NCI-H2029 treated with DMSO at 0.1 percent for 48 hours (cell line): ENCODE measurements at regions not wholly inside any gene's neighbourhood (a gene's known extent, or its start where the extent isn't known, plus 50 kb on each side); places are given as distances from the start of the nearest gene placed in this dataset.
A peak's percentile ranks its signal among the peaks of the same experiment; 100 is the strongest.

ENCODE experiments used
- DNase-seq: peaks from one replicate; lab custom pipeline; 2025; lab: John Stamatoyannopoulos, UW

DNA sequence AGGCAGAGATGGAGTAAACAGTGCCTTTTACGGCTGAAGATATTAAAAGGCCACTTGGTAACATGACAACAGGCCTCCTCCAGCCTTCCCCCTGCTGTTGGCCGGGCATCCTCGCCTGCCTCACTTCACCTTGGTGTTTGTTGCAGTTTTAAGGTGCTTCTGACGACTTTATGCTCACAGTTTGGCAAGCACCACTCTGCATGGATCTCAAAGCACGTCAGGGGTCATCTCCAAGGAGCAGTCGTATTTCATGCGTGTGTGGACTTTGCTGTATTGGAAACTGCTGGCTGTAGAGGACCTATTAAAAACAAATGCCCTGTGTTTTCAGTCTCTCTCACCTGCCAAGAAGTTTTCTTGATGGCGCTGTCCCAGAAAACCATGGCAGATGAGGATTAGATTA lies 483.1 kb downstream of the RPS24 start:
- no peak for DNase-seq

DNA sequence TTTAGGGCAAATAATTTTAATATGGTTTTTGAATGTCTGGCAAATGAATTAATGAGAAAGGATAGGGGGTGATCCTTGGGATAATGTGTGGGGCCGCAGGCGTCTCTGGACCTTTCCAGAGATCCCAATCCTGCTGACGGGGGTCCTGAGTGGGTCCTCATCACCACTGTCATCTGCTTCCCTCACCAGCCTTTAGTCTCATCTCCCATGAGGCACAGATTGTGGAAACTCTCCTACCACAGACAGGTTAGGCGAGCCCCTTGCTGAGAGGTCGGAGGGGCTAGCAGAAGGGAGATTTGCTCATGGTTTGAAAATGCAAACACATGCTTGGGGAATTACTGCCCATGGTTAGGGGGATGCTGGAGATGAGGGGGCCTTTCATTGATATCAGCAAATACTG lies 484.6 kb downstream of the RPS24 start:
- DNase-seq: no peak

DNA sequence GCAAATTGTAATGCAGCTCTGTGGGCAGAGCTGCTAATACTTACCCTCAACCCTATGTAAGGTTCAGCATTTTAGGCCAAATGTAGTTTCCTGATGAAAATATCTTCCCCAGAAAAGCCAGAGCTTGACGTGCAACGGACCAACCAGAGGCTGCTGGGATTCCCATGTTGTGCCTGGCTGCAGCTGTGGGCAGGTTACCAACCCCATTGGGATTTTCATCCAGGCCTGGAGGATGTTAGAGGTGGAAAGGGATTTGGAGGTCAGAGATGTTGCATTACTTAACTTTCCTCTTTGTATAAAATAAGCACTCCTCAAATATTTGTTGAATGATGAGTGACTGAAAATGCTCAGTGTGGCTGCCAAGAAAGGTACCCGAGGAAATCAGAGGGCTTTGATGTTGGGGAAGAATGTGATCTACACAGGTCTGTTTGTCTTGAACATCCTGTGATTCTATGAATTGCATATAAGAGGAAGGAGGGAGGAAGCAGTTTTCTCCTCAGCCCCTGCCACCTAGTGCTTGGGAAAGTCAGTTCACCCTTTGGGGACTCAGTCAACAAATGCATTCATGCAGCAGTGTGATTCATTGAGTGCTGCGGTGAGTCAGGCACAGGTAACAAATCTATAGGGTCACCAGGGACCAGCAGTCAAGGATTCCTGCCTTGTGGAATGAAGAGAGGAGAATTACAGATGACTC lies 487.2 kb downstream of the RPS24 start:
- no peak for DNase-seq

DNA sequence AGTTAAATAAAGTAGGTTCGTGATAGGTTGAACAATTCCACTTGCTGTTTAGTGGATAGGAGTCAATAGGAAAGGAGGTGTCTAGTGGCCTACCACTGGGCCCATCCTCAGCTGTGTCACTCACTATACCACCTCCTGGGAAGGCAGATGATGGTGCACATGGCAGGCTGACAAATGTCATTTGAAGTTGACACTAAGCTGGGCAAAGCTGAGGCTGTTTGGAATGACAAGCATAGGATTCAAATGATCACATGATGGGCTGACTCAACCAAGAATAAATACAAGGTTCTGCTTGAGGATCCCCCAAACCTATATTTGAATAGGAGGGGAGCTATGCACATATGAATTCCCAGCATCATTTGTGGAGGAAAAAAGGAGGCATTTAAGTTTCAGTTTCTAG lies 489.8 kb downstream of the RPS24 start:
- no peak for DNase-seq

DNA sequence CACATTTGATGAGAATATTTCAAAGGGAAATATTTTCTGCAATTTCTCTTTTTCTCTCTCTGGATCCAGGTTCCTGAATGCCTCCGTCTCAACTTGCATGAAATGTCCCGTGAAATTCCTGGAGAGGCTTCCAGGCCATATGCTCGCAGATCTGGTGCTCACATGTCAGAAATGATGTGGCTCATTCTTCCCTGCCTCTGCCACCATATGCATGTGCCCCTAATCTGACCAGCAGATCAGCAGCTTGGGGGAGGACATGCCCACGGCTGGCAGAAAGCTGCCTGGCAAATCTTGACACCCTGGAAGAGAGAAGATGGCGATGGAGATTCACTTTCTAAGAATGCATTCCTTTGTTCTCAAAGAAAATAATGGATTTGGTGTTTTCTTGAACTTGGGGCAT lies 490.7 kb downstream of the RPS24 start:
- DNase-seq: no peak

DNA sequence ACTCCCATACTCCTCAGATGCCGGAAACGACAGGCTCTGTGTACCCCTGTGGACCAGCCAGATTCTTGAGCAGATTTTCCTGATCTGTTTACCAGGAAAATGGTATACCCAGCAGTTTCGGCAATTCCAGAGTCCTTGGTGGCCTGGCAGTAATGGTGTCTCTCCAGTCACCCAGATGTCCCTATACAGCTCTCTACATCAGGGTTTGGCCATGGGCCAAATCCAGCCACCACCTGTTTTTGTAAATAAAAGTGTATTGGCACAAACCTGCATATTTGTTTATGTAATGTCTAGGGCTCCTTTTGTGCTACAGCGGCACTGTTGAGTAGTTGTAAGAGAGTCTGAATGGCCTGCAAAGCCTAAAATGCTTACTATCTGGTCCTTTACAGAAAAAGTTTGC lies 491.3 kb downstream of the RPS24 start:
- peak; percentile 37 for DNase-seq

DNA sequence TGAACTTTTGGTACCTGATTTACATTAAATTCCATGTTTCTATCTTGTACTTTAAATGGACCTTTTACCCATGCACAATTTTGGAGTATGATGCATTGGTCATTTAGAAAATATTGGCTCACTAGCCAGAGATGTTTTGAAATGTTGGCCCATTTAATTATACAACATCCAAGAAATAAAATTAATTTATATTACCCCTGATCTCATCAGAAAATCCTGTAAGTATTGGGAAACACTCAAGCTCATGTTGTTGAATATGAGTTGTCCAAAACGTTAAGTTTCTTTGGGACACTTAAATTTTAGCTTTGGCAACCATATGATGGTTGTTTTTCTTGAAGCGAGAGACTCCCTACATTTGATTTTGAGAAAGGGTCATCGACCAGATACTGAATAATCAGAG lies 492.7 kb downstream of the RPS24 start:
- DNase-seq: no peak

DNA sequence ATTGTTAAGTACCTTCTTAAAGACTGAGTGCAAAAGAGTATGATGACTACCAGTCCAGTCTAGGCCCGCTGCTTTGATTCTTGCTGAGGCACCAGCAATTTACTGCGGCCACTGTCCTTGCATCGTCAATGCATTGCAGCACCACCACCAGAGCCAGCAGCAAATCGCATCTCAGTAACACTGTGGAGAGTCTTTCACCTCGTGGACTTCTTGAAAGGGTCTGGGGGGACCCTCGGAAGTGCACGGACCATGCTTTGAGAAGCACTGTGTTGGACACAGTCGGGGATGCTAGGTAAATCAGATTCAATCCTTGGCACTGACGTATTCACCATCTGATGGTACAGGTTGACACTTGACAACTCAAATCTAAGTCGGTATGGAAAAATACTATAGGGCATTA lies 493.6 kb downstream of the RPS24 start:
- DNase-seq: no peak

DNA sequence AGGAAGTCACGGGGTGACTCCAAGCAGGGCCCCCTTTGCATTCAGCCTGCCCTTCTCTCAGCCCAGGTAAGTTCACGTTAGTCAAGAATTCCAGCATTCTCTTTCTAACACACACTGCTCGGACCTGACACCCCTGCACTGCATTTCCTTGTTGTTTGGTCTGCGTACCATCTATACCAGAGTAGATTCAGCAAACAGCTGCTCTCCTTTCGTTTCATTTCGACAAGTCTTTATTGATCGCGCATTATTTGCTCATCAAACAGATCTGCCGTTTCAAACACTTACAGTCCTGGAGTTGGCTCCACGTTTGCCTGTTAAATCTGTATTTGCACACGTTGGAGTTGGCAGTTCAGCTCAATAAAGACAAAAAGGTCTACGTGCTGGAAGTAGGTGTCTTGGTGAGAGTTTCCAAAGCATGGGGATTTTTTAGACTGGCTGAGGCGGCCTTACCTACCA lies 495.1 kb downstream of the RPS24 start:
- peak; percentile 76 for DNase-seq

DNA sequence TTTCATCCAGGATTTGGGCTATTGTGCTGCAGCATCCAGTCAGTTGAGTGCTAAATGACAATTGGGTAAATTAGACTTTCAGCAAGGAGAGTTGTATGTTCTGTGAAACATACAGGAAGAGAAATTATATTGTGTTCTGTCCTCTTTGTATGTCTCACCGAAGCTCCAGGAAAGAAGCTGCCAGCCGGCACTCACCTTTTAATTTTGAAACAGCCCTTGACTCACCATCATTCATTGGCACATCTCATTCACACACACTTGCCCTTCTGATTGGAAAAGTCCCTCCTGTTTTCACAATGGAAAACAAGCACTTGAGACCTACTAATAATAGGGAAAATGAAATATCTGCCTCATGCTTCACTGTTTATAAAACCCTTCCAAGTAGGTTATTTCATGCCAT lies 495.6 kb downstream of the RPS24 start:
- DNase-seq: peak; percentile 86

DNA sequence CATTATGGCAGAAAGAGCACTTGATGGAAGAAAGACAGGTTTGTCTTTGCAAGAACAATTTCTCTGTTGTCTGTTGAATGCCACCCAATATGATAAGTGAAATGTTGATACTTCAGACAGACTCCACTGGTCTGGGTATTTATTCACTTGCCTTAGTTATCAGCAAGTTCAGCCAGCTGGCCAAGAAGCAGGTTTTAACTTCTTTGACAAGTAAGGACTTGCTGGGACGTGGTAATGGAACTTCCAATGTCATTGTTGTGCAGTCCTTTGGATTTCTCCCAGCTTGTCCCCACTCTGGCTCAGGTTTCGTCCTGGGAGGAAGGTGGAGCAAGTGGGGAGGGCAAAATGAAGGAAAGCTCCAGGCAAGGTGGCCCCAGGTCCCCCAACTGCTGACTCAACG lies 497.4 kb downstream of the RPS24 start:
- no peak for DNase-seq

DNA sequence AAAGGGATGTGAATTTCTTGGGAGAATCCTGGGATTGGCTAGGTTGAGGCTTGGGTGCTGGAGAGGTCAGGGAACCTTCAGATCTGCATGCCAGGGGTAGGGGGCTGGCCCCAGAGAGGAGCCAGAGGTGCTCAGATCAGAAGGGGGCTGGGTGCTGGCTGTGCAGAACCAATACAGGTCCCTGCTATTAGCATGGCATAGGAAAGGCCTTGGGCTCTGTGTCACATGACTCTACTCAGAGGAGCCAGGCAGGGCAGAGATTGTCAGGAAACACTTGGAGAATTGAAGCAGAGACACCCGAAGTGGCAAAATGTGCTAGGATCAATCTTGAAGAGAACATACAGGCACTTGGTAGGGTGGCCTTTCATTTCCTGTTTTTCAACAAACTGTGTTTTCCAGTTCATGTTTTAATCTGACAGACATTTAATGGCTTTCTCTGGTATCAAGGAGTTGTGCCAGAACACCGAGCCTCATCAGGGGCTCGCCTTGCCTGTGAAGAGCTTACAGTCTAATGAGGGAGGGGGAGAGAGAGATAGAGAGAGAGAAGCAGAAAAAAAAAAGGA lies 498.9 kb downstream of the RPS24 start:
- DNase-seq: no peak

DNA sequence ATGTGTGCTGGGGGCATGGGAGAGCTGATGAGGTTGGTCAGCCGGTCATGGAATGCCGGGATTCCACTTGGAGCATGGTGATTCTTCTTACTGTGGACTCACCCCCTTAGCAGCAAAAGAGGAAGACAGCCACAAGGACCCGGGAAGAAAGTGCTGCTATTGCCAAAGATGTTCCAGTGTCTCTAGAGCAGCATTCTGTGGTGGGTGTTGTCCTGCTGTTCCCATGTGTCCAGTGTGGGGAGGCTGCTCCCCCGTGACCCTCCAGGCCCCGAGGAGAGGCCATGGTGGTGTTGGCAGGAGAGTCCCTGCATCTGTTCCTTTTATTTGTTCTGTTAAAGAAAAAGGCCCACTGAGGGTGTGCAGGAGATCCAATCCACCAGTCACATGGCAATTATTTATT lies 499.4 kb downstream of the RPS24 start:
- no peak for DNase-seq

DNA sequence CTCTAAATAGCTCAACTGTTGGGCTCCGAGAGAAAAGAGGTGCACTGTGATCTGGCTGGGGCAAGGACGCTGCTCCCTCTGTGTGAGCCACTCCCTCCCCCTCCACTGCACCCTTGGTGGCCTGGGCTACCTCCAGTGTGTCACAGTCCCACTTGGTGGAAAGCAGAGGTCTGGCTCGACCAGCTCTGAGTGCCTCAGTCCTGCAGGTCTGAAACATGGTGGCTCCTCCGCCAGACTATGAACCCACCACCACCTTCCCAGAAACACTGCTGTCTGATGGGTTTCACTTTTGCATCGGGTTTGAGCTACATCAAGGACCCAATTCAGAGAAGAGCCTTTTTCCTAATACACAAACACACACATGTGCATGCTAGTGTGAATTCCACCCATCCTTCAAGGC lies 500.1 kb downstream of the RPS24 start:
- no peak for DNase-seq

DNA sequence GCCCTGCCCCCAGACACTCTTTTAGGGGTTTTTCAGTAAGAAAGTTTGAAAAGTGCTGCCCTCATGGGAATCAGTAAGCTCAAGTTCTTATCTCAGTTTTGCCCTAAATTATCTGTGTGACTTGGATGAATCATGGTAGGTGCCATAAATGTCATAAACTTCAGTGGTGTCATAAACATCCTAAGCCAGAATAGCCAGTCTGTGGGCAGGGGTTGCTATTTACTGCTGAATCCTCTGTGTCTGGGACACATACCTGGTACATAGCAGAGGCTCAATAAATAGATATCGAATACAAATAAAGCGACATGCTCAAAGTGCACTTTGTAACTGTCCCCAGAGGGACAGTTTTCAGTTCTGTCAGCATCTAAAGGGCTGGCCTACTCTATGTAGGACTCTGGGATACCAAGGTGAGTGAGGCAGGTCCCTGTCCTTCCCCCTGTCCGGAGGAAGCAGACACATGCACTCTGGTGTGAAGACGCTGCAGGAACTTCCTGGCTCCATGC lies 502.1 kb downstream of the RPS24 start:
- DNase-seq: no peak

DNA sequence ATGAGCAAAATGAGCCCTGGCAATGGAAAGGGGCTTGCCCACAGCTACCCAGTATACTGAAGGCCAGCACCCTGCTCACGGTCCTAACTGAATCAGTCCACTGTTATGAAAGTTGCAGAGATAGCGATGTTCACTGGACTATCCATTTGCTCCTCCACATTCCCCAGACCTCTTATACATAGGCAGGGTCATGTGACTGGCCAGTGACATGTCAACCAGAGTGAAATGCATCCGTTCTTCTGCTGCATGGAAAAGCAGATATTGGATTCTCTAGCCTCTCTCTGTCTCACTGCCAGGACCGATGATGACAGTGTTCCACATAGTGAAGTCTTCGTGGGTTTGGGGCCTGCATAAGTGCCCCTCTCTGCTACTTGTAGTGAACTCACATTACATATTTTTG lies 503.4 kb downstream of the RPS24 start:
- DNase-seq: no peak

DNA sequence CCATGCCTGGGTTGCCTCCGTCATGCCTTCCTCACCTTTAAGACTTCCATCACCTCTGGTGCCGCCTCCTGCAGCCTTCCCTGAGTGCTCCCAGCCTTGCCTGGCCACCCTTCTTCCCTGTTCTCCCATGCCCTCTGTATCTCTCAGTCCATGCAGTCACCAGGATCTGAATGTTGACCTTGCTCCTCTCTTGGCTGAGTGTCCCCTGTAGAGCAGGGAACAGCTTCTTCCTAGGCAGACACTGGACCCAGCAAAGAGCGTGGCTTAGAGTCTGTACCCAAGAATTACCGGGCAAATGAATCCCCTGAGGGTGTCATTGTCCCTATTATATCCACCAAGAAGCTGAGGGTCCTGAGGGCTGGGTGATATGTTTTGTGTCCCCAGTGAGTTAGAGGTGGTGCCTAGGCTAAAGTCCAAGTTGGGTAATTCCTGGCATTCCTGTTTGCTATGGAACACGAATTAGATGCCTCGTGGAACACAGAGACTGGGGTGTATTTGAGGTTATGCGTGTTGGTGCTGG lies 505.6 kb downstream of the RPS24 start:
- DNase-seq: no peak

DNA sequence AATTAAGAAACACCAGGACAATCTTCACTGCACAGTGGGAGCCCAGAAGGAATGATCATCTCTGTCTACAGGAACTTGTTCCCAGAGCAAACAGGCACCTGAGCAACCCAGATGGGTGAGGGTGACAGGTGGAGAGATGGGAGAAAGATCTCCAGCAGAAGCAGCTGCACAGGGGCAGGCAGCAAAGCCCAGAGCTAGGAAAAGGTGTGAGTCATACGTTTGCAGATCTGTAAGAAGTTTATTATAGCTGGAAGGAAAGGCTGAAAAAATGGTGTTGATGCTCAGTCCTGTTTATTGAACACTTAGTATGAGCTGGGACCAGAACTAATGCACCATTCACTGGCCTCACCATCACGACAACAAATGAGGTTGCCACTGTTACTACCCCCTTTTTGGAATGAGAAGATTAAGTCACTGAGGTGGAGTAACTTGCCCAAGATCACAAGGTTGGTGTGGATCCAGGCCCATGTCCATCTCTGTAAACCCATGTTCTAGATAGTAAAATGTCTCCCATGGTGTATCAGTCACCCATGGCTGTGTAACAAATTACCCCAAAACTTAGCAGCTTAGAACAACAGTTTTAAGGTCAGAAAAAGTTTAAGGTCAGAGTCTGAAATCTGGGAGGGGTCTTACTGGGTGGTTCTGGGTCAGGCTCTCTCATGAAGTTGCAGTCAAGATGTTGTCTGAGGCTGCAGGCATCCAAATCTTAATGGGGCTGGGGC lies 506.9 kb downstream of the RPS24 start:
- no peak for DNase-seq

DNA sequence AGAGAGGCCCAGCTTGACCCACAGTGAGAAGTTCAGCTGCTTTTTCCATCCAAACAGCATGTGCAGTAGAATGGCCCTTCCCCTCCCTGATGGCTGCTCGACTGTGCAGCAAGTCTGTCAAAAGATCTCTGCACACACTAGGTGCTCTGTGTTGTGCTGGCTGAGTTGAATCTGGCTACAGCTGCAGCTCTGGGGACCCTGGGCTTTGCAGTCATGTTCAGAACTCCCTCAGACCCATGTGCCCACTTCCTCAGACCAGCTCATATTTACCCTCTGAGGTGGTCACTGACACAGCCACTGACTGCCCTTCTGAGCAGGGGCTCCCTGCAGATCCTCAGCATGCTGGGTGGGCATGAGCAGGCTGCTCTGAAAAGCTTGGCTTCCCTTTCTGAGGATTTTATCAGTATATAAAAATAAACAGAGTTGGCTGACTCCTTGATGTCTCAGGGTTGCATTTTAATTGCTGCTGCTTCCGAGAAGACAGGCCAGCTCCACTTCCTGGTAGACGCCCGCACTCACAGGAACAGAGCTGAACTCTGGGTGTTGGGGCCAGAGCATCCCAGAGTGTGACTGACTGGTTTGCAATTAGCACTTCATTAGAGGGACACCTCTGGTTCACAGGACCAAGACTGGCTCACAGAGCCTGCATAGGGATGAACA lies 507.9 kb downstream of the RPS24 start:
- DNase-seq: no peak

DNA sequence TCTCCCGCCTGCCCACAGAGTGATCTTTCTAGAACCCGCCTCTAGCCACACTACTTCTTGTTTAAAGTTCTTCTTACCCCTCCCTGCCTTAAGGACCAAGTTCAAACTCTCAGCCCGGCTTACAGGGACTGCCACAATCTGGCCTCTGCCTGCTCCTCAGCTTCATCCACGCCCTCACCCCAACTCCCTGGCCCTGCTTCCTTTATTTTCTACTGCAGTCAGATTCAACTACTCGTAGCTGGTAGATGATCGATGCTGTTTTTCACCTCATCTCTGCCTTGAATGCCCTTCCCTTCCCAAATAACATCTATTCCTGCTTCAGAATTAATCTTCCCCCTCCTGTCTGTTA lies 508.5 kb downstream of the RPS24 start:
- no peak for DNase-seq

DNA sequence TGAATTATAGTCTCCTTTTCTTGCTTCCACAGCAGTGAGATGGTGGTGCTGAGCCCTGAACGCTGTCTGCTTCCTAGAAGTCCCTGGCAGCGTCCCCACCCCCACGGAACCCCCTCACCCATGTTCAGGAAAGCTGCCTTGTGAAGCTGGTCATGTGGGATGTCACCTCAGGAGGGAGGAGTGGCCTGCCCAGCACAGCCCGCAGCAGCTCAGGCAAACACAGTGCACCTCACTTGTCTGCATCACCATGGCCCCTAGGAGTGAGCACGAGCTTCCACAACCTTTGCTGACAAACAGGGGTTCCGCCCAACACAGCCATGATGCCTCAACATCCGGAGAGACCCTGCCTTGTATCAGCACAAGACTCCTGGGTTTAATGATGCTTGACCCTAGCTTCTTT lies 508.9 kb downstream of the RPS24 start:
- DNase-seq: no peak

DNA sequence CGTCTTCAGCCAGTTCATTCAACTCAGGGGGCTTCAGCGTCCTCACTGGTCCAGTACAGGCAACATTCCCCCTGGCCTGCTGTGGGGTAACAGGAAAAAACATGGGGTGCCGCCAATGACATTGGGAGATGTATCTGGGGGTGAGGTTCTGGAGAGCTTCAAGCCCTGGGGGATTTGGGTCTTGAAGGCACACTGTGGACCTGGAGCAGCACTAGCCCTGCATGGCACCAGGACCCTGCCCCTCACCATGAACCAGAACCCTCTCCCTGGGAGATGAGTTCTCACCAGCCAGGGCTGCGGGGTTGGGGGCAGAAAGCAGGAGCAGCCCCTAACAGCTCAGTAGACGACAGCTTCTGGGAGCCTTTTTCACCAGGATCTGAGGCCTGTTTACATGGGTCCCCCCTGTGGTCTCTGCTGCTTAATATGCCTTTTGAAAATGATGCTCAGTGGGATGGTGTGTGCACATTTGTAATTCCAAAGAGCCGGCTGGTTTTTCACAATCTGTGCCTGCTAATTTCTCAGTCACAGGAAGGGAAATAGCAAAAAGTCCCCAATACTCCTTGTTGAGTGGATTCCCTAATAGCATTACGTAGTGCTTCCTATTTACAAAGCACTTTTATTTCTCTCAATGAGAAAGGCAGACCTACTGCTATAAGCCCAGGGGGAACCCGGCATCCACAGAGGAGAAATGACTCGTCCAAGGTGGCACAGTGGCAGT lies 509.5 kb downstream of the RPS24 start:
- no peak for DNase-seq
